OCI-LY1 (cell line): ENCODE measurements at regions not wholly inside any gene's neighbourhood (a gene's known extent, or its start where the extent isn't known, plus 50 kb on each side); places are given as distances from the start of the nearest gene placed in this dataset.

Source experiments
- H2AFZ ChIP-seq: fragments of 200-600 bp; sonication (generic), shearing (Covaris generic); 2 replicates; pipeline ENCODE4 v1.6.0; 2014; ENCODE audit warnings: antibody characterized with exemption, mild to moderate bottlenecking, low read length
- H3F3A ChIP-seq: fragments of 200-600 bp; sonication (generic), shearing (Covaris generic); 2 replicates; pipeline ENCODE4 v1.6.0; 2014; ENCODE audit warnings: mild to moderate bottlenecking, antibody characterized with exemption, low read length, moderate library complexity; ENCODE audit not compliant: insufficient read depth
- H3K27ac ChIP-seq: fragments of 200-600 bp; sonication (generic); 2 replicates; pipeline ENCODE4 v1.5.1; 2014; ENCODE audit warnings: low read length, mixed run types, mild to moderate bottlenecking, low read depth; ENCODE audit not compliant: poor library complexity, severe bottlenecking
- H3K27me3 ChIP-seq: fragments of 200-600 bp; sonication (generic); 2 replicates; pipeline ENCODE4 v1.6.0; 2014; ENCODE audit warnings: antibody characterized with exemption, mild to moderate bottlenecking, low read length, moderate library complexity; ENCODE audit not compliant: insufficient read depth
- H3K36me3 ChIP-seq: fragments of 200-600 bp; sonication (generic); 2 replicates; pipeline ENCODE4 v1.6.1; 2014; ENCODE audit warnings: mild to moderate bottlenecking, antibody characterized with exemption, low read length, moderate library complexity, mixed read lengths; ENCODE audit not compliant: insufficient read depth
- H3K4me1 ChIP-seq: fragments of 200-600 bp; sonication (generic); 2 replicates; pipeline ENCODE4 v1.5.1; 2014; ENCODE audit warnings: mild to moderate bottlenecking, low read length, moderate library complexity; ENCODE audit not compliant: insufficient read depth, severe bottlenecking
- H3K4me2 ChIP-seq: fragments of 200-600 bp; sonication (generic), shearing (Covaris generic); 2 replicates; pipeline ENCODE4 v1.6.1; 2014; ENCODE audit warnings: low read length
- H3K4me3 ChIP-seq: fragments of 200-600 bp; sonication (generic); 2 replicates; pipeline ENCODE4 v1.5.1; 2014; ENCODE audit warnings: low read length, low read depth, mild to moderate bottlenecking, mixed read lengths; ENCODE audit not compliant: poor library complexity, severe bottlenecking
- H3K79me2 ChIP-seq: fragments of 200-600 bp; shearing (Covaris generic); 2 replicates; pipeline ENCODE4 v1.6.1; 2016; ENCODE audit warnings: mixed run types, low read length, mixed read lengths; ENCODE audit not compliant: insufficient read depth
- H3K9ac ChIP-seq: fragments of 200-600 bp; sonication (generic), shearing (Covaris generic); 2 replicates; pipeline ENCODE4 v1.6.1; 2014; ENCODE audit warnings: mild to moderate bottlenecking, low read length, mixed read lengths
- H3K9me2 ChIP-seq: fragments of 200-600 bp; sonication (generic), shearing (Covaris generic); 2 replicates; pipeline ENCODE4 v1.6.1; 2014; ENCODE audit warnings: low read depth, mild to moderate bottlenecking, low read length, mixed read lengths
- H3K9me3 ChIP-seq: fragments of 200-600 bp; shearing (Covaris generic); 2 replicates; pipeline ENCODE4 v1.6.1; 2014; ENCODE audit warnings: low read length, mixed read lengths
- H4K20me1 ChIP-seq: fragments of 200-600 bp; sonication (generic), shearing (Covaris generic); 2 replicates; pipeline ENCODE4 v1.6.0; 2016; ENCODE audit warnings: mild to moderate bottlenecking, low read length; ENCODE audit not compliant: insufficient read depth
- EZH2 ChIP-seq: fragments of 200-600 bp; sonication (generic), shearing (Covaris generic); IDR thresholded peaks from 2 replicates; pipeline ENCODE4 v1.8.0; 2017; ENCODE audit warnings: borderline replicate concordance, mixed run types, mild to moderate bottlenecking, antibody characterized with exemption, low read length, moderate library complexity, mixed read lengths
- TF ChIP-seq, protein P1 (sequence below): fragments of 200-600 bp; sonication (generic), shearing (Covaris generic); IDR thresholded peaks from 2 replicates; pipeline ENCODE4 v1.5.1; 2017; ENCODE audit warnings: mild to moderate bottlenecking, antibody characterized with exemption, low read length, moderate library complexity, mixed read lengths

DNA sequence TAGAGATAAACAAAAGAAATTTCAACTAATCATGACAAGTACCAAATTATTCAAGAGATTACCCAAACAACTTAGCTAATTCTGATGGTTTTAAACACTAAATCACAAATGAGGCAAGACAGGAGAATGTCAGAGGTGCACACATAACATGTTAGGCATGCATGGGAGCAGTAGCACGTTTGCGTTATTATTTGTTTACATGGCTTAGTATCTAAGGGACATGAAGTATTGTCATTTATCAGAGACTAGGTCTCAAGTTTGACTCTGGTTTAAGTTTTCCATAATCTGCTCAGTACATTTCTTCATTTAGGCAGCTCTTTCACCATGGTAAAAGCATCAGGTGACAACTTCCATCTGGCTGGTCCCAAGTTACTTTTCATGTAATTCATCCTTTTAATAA is 244.1 kb upstream of the TNC start:
- H3K4me1 ChIP-seq, result no peaks in the 10 kb centered on the region
- no peaks in the 10 kb centered on the region for H3K27me3 ChIP-seq
- H4K20me1 ChIP-seq, result no peaks in the 10 kb centered on the region
- no peaks in the 10 kb centered on the region for H3K9me2 ChIP-seq
- no peak overlapping the region for H2AFZ ChIP-seq
- H3K36me3 ChIP-seq, result no peaks in the 10 kb centered on the region
- H3K9ac ChIP-seq, result no peak overlapping the region
- no peak overlapping the region for H3K4me2 ChIP-seq
- no peak overlapping the region for H3K4me3 ChIP-seq
- H3K9me3 ChIP-seq, result no peaks in the 10 kb centered on the region
- H3K27ac ChIP-seq, result no peak overlapping the region
- no peaks in the 10 kb centered on the region for H3K79me2 ChIP-seq
- H3F3A ChIP-seq, result no peaks in the 10 kb centered on the region
- no peak for TF ChIP-seq EZH2
- TF ChIP-seq, protein P1, sequence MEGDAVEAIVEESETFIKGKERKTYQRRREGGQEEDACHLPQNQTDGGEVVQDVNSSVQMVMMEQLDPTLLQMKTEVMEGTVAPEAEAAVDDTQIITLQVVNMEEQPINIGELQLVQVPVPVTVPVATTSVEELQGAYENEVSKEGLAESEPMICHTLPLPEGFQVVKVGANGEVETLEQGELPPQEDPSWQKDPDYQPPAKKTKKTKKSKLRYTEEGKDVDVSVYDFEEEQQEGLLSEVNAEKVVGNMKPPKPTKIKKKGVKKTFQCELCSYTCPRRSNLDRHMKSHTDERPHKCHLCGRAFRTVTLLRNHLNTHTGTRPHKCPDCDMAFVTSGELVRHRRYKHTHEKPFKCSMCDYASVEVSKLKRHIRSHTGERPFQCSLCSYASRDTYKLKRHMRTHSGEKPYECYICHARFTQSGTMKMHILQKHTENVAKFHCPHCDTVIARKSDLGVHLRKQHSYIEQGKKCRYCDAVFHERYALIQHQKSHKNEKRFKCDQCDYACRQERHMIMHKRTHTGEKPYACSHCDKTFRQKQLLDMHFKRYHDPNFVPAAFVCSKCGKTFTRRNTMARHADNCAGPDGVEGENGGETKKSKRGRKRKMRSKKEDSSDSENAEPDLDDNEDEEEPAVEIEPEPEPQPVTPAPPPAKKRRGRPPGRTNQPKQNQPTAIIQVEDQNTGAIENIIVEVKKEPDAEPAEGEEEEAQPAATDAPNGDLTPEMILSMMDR, result no peak

DNA sequence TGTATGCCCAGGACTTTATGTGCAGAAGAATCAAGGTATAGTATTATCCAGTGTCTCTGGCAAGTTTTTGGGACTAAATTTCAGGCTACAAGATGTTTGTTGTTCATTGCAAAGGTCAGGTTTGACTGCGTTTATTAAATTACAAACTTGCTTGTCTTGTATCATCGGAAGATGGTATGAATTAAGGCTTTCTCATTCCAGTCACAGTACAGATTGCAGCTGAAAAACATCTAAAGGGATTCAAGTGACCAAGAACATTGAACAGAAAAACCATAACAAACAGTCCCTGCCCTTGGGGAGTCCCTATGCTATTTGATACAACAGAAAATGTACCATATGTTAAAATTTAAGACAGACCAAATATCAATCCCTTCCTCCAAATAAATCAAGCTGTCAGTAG is 244.7 kb upstream of the TNC start:
- Histone ChIP-seq H3K4me2 (no peak overlapping the region), H3K4me1 (no peaks in the 10 kb centered on the region), H3K79me2 (no peaks in the 10 kb centered on the region), H3F3A (no peaks in the 10 kb centered on the region), H4K20me1 (no peaks in the 10 kb centered on the region), H2AFZ (no peak overlapping the region), H3K9me3 (no peaks in the 10 kb centered on the region), H3K27me3 (no peaks in the 10 kb centered on the region), H3K27ac (no peak overlapping the region), H3K4me3 (no peak overlapping the region), H3K9ac (no peak overlapping the region), H3K36me3 (no peaks in the 10 kb centered on the region), H3K9me2 (no peaks in the 10 kb centered on the region)
- no peak for TF ChIP-seq EZH2
- TF ChIP-seq, protein P1, result no peak

DNA sequence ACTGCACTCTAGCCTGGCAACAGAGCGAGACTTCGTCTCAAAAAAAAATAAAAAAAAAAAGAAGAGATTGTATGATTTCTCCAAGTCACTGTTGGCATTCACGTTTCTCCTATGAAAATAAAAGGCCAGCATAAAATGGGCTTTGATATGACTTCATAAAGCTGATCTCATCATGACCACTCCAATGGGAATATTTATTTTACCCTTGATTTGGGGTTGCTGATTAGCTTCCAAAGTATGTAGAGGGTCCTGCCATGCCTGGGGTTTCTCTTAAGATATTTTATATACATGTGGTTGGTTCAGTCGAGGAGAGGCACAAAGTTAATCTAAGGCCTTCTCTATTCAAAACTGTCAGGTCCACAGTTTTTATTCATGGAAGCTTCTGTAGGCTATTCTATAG is 247.0 kb upstream of the TNC start:
- Histone ChIP-seq H3K9me3 (no peaks in the 10 kb centered on the region), H3K27me3 (no peaks in the 10 kb centered on the region), H3K4me1 (no peaks in the 10 kb centered on the region), H4K20me1 (no peaks in the 10 kb centered on the region), H3K36me3 (no peaks in the 10 kb centered on the region), H3K4me3 (no peak overlapping the region), H3K9ac (no peak overlapping the region), H3F3A (no peaks in the 10 kb centered on the region), H3K9me2 (no peaks in the 10 kb centered on the region), H3K27ac (no peak overlapping the region), H2AFZ (no peak overlapping the region), H3K79me2 (no peaks in the 10 kb centered on the region), H3K4me2 (no peak overlapping the region)
- no peak for TF ChIP-seq EZH2
- TF ChIP-seq, protein P1, result no peak
